Keratinocyte (primary cell): ENCODE measurements at regions not wholly inside any gene's neighbourhood (a gene's known extent, or its start where the extent isn't known, plus 50 kb on each side); places are given as distances from the start of the nearest gene placed in this dataset.
A peak's percentile ranks its signal among the peaks of the same experiment; 100 is the strongest.

Source experiments
- DNase-seq: peaks from one replicate; pipeline ENCODE4 v3.0.0-alpha.2; 2011; ENCODE audit warnings: low read depth, missing footprints, low spot score
- FAIRE-seq: peaks from 2 replicates; lab custom pipeline; 2011; peaks lifted over from hg19 to GRCh38; lab: Jason Lieb, UNC
- H2AFZ ChIP-seq: 2 replicates; pipeline ENCODE4 v1.6.0; 2012; ENCODE audit warnings: low read length, control low read depth, inconsistent platforms; ENCODE audit not compliant: control insufficient read depth
- H3K27ac ChIP-seq: 2 replicates; pipeline ENCODE4 v1.5.1; 2011; ENCODE audit warnings: low read length; ENCODE audit not compliant: control insufficient read depth, insufficient read depth
- H3K27me3 ChIP-seq: 3 replicates; pipeline ENCODE4 v1.6.0; 2011; ENCODE audit warnings: low read length; ENCODE audit not compliant: control insufficient read depth, insufficient read depth; ENCODE audit errors: extremely low read depth
- H3K36me3 ChIP-seq, 2 experiments: 2 replicates in 1 of 2; 3 replicates in 1 of 2; pipeline ENCODE4 v1.5.1; 2011; ENCODE audit warnings: low read length in 2 of 2, mild to moderate bottlenecking in 1 of 2; ENCODE audit not compliant: control insufficient read depth in 2 of 2, insufficient read depth in 2 of 2; ENCODE audit errors: extremely low read depth in 1 of 2
- H3K4me1 ChIP-seq: 3 replicates; pipeline ENCODE4 v1.5.1; 2011; ENCODE audit warnings: low read length; ENCODE audit not compliant: control insufficient read depth, insufficient read depth; ENCODE audit errors: extremely low read depth
- H3K4me2 ChIP-seq: 3 replicates; pipeline ENCODE4 v1.6.0; 2011; ENCODE audit warnings: low read depth, low read length; ENCODE audit not compliant: control insufficient read depth, insufficient read depth; ENCODE audit errors: extremely low read depth
- H3K4me3 ChIP-seq, 3 experiments: fragments of 200-600 bp in 1 of 3; sonication (generic) in 1 of 3; 2 replicates in 2 of 3; 3 replicates in 1 of 3; pipeline ENCODE4 v1.5.1; 2011 to 2016; ENCODE audit warnings: low read length in 3 of 3, mild to moderate bottlenecking in 3 of 3, control low read depth in 2 of 3, inconsistent platforms in 1 of 3, low read depth in 1 of 3, mixed read lengths in 1 of 3, mixed run types in 1 of 3, moderate library complexity in 1 of 3; ENCODE audit not compliant: control insufficient read depth in 2 of 3, insufficient read depth in 2 of 3; ENCODE audit errors: extremely low read depth in 1 of 3
- H3K79me2 ChIP-seq: 2 replicates; pipeline ENCODE4 v1.6.0; 2012; ENCODE audit warnings: low read length; ENCODE audit not compliant: control insufficient read depth, insufficient read depth
- H3K9ac ChIP-seq: 3 replicates; pipeline ENCODE4 v1.6.0; 2011; ENCODE audit warnings: low read length; ENCODE audit not compliant: control insufficient read depth, insufficient read depth; ENCODE audit errors: extremely low read depth
- H3K9me1 ChIP-seq: 3 replicates; pipeline ENCODE4 v1.6.0; 2011; ENCODE audit warnings: low read length; ENCODE audit not compliant: control insufficient read depth, insufficient read depth; ENCODE audit errors: extremely low read depth
- H3K9me3 ChIP-seq: 2 replicates; pipeline ENCODE4 v1.5.1; 2012; ENCODE audit warnings: low read depth, low read length; ENCODE audit not compliant: control insufficient read depth
- H4K20me1 ChIP-seq: 3 replicates; pipeline ENCODE4 v1.6.0; 2011; ENCODE audit warnings: low read length; ENCODE audit not compliant: control insufficient read depth, insufficient read depth; ENCODE audit errors: extremely low read depth
- EZH2 ChIP-seq: IDR thresholded peaks from one replicate; pipeline ENCODE4 v1.6.1; 2012; ENCODE audit warnings: inconsistent platforms, mild to moderate bottlenecking, low read length, moderate library complexity
- dilution Hi-C: fragments of 300-500 bp; cut with MboI; formaldehyde crosslinking; loops from one replicate; pipeline ENCODE4 v1.7.0; 2020; ENCODE audit warnings: low sequenced_read_pairs; ENCODE audit not compliant: extremely low pct_ligation_motif_present
- TF ChIP-seq, protein P1 (sequence below), 3 experiments: IDR thresholded peaks in 1 of 3; conservative IDR thresholded peaks in 1 of 3; optimal IDR thresholded peaks in 1 of 3; 2 replicates in 2 of 3; 3 replicates in 1 of 3; pipeline versions ENCODE3 to v1.5.1; 2011; ENCODE audit warnings: low read length in 3 of 3, mild to moderate bottlenecking in 3 of 3, moderate library complexity in 2 of 3, control low read depth in 1 of 3, inconsistent platforms in 1 of 3; ENCODE audit not compliant: insufficient read depth in 2 of 3; ENCODE audit errors: extremely low read depth in 1 of 3

- FAIRE-seq: peak; percentile 72
- no peaks in the 10 kb centered on the region for H3K9me1 ChIP-seq
- TF ChIP-seq EZH2: no peak
- H3K27me3 ChIP-seq: no peaks in the 10 kb centered on the region
- no peaks in the 10 kb centered on the region for H3K36me3 ChIP-seq
- H3K9ac ChIP-seq: peak overlapping the region; percentile 3
- peak; percentile 21 for DNase-seq
- H2AFZ ChIP-seq: no peak overlapping the region
- peak overlapping the region; percentile 64 for H3K27ac ChIP-seq
- peak overlapping the region; percentile 31 for H3K4me2 ChIP-seq
- dilution Hi-C loops: no loop called here
- no peaks in the 10 kb centered on the region for H3K79me2 ChIP-seq
- no peak overlapping the region for H3K4me3 ChIP-seq
- H3K9me3 ChIP-seq: peaks cover 2% of the 10 kb centered on the region
- H3K4me1 ChIP-seq: peaks cover 24% of the 10 kb centered on the region
- H4K20me1 ChIP-seq: no peaks in the 10 kb centered on the region
Observed at GRCh38 chr7:42672339-42672999, 239.4 kb downstream of the C7orf25 start.

DNA sequence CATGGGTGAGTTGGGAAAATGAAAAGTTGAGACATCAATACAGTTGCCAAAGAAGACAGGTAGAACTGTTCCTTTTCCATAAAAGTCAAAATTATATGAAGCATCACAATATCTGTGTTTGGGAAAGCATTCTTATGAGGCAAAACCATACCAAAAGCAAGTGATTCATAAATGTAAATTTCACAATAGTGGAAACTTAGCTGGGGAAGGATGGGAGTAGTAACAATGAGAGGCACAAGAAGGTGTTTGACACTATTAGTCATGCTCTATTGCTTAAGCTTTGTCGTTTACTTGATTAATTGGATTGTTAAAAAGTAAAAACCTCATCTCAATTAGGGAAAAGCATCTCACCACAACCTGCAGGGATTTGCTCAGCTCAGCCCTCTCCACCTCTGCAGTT, 240.2 kb downstream of the C7orf25 start:
- FAIRE-seq: peak; percentile 93
- peak; percentile 32 for DNase-seq
- no peaks in the 10 kb centered on the region for H3K27me3 ChIP-seq

DNA sequence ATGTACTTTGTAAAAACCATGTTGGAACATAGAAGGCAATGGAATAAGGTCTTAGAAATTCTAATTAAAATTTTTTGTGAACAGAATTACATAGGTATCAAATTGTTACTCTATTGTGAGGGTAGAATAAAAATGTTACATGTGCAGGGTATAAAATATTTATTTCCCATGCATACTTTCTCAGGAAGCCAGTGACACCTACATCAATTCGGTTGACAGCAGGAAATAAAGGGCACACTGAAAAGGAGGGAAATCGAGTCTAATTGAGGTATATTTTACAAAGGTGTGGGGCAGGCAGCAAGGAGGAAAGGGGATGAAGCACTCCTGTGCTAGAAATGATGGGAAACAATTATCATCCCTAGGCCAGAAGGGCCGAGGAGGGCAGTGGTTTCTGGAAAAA, 244.9 kb downstream of the C7orf25 start:
- Histone ChIP-seq H3K27ac (no peak overlapping the region), H3K9me1 (no peaks in the 10 kb centered on the region), H3K4me2 (no peak overlapping the region), H3K4me3 (no peak overlapping the region), H3K27me3 (no peaks in the 10 kb centered on the region), H3K9me3 (peaks cover 6% of the 10 kb centered on the region), H3K4me1 (peaks cover 9% of the 10 kb centered on the region), H3K36me3 (no peaks in the 10 kb centered on the region), H4K20me1 (no peaks in the 10 kb centered on the region), H3K79me2 (no peaks in the 10 kb centered on the region), H3K9ac (no peak overlapping the region), H2AFZ (no peak overlapping the region)
- no peak for FAIRE-seq
- DNase-seq: no peak
- TF ChIP-seq, protein P1, sequence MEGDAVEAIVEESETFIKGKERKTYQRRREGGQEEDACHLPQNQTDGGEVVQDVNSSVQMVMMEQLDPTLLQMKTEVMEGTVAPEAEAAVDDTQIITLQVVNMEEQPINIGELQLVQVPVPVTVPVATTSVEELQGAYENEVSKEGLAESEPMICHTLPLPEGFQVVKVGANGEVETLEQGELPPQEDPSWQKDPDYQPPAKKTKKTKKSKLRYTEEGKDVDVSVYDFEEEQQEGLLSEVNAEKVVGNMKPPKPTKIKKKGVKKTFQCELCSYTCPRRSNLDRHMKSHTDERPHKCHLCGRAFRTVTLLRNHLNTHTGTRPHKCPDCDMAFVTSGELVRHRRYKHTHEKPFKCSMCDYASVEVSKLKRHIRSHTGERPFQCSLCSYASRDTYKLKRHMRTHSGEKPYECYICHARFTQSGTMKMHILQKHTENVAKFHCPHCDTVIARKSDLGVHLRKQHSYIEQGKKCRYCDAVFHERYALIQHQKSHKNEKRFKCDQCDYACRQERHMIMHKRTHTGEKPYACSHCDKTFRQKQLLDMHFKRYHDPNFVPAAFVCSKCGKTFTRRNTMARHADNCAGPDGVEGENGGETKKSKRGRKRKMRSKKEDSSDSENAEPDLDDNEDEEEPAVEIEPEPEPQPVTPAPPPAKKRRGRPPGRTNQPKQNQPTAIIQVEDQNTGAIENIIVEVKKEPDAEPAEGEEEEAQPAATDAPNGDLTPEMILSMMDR (optimal IDR thresholded peaks at IDR 0.05 in 1 of 3, IDR thresholded peaks at IDR 0.05 in 1 of 3, conservative IDR thresholded peaks at IDR 0.05 in 1 of 3; ENCODE audit: extremely low read depth in 1 of 3, insufficient read depth in 2 of 3, low read length in 3 of 3): no peak
- no peak for TF ChIP-seq EZH2
- dilution Hi-C loops: no loop called here

More for the DNA sequence above, 240.2 kb downstream of the C7orf25 start:
- Histone ChIP-seq H3K79me2 (no peaks in the 10 kb centered on the region), H3K4me3 (no peak overlapping the region), H4K20me1 (no peaks in the 10 kb centered on the region), H3K9me1 (no peaks in the 10 kb centered on the region), H3K36me3 (no peaks in the 10 kb centered on the region), H3K9ac (peak overlapping the region; percentile 3), H3K9me3 (peaks cover 6% of the 10 kb centered on the region), H3K4me2 (peak overlapping the region; percentile 31), H2AFZ (no peak overlapping the region), H3K4me1 (peaks cover 20% of the 10 kb centered on the region), H3K27ac (peak overlapping the region; percentile 64)
- dilution Hi-C loops: no loop called here
- no peak for TF ChIP-seq EZH2
